RWPE2 (cell line): ENCODE measurements at regions not wholly inside any gene's neighbourhood (a gene's known extent, or its start where the extent isn't known, plus 50 kb on each side); places are given as distances from the start of the nearest gene placed in this dataset.

Experiments used
- ATAC-seq: fragments of 200-7000 bp; cut with Tn5 transposase; 3 replicates; pipeline ENCODE4 v1.9.1; 2021; ENCODE audit warnings: low read depth
- DNase-seq: peaks from one replicate; pipeline ENCODE4 v3.0.0-alpha.2; 2020; ENCODE audit warnings: low spot score
- H3K27ac ChIP-seq: fragments of 450-650 bp; 2 replicates; pipeline ENCODE4 v1.5.1; 2017; ENCODE audit warnings: mild to moderate bottlenecking; ENCODE audit not compliant: poor library complexity, severe bottlenecking
- H3K27me3 ChIP-seq: fragments of 250-450 bp; sonication (Bioruptor Pico); 2 replicates; pipeline ENCODE4 v1.5.1; 2021; ENCODE audit warnings: mild to moderate bottlenecking, moderate library complexity; ENCODE audit not compliant: insufficient read depth, poor library complexity, severe bottlenecking
- H3K36me3 ChIP-seq: fragments of 250-450 bp; sonication (Bioruptor Pico); 2 replicates; pipeline ENCODE4 v1.5.1; 2020; ENCODE audit warnings: low read depth, mild to moderate bottlenecking, moderate library complexity
- H3K4me1 ChIP-seq: fragments of 250-450 bp; sonication (Bioruptor Pico); 2 replicates; pipeline ENCODE4 v1.5.1; 2021; ENCODE audit warnings: mild to moderate bottlenecking, moderate library complexity; ENCODE audit not compliant: insufficient read depth, poor library complexity, severe bottlenecking
- H3K4me3 ChIP-seq: fragments of 250-450 bp; sonication (Bioruptor Pico); 2 replicates; pipeline ENCODE4 v1.5.1; 2021; ENCODE audit warnings: mild to moderate bottlenecking, moderate library complexity; ENCODE audit not compliant: severe bottlenecking
- H3K9me3 ChIP-seq: fragments of 250-450 bp; sonication (Bioruptor Pico); 2 replicates; pipeline ENCODE4 v1.5.1; 2021; ENCODE audit warnings: mild to moderate bottlenecking, moderate library complexity; ENCODE audit not compliant: severe bottlenecking
- TF ChIP-seq, protein P1 (sequence below): fragments of 450-650 bp; IDR thresholded peaks from one replicate; pipeline ENCODE4 v1.5.1; 2017; ENCODE audit warnings: mild to moderate bottlenecking, moderate library complexity; ENCODE audit not compliant: poor library complexity, severe bottlenecking

DNA sequence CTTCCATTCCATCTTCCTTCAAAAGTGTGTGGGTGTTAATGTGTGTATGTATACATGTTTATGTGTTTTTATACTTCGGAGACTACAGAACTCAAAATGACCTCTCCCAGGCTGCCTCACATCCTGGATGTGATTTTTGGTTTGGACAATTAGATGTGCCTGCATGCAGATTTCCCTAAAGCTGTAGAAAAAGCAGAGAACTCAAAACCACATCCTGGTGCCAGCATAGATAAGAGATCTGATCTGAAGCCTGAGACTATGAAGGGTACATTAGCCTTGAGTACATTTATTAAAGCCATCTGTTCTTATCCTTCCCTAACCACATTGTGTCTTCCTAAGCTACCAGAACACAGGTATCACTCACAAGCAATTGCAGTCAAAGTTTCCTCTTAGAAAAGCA lies 319.4 kb upstream of the RASGRP1 start:
- H3K27ac ChIP-seq: no peak overlapping the region
- peaks cover 9% of the 10 kb centered on the region for H3K4me1 ChIP-seq

DNA sequence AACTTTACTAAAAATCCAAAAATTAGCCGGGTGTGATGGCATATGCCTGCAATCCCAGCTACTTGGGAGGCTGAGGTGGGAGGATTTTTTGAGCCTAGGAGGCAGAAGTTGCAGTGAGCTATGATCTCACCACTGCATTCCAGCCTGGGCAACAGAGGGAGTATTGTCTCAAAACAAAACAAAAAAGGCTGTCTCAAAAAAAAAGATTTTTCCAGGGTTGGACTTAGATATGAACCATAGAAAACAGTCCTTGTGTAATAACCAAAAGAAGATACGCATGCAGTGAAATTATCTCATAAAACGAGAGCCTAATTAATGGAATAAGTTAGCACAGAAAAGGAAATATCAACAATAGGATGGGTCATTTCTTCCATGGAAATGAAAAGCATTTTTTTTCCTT lies 320.4 kb upstream of the RASGRP1 start:
- Histone ChIP-seq H3K4me3 (no peak overlapping the region), H3K27ac (no peak overlapping the region), H3K4me1 (peaks cover 9% of the 10 kb centered on the region), H3K36me3 (no peaks in the 10 kb centered on the region), H3K27me3 (no peaks in the 10 kb centered on the region), H3K9me3 (no peaks in the 10 kb centered on the region)
- ATAC-seq: no peak
- TF ChIP-seq, protein P1, sequence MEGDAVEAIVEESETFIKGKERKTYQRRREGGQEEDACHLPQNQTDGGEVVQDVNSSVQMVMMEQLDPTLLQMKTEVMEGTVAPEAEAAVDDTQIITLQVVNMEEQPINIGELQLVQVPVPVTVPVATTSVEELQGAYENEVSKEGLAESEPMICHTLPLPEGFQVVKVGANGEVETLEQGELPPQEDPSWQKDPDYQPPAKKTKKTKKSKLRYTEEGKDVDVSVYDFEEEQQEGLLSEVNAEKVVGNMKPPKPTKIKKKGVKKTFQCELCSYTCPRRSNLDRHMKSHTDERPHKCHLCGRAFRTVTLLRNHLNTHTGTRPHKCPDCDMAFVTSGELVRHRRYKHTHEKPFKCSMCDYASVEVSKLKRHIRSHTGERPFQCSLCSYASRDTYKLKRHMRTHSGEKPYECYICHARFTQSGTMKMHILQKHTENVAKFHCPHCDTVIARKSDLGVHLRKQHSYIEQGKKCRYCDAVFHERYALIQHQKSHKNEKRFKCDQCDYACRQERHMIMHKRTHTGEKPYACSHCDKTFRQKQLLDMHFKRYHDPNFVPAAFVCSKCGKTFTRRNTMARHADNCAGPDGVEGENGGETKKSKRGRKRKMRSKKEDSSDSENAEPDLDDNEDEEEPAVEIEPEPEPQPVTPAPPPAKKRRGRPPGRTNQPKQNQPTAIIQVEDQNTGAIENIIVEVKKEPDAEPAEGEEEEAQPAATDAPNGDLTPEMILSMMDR: no peak
- DNase-seq: no peak

More for the DNA sequence above, 319.4 kb upstream of the RASGRP1 start:
- Histone ChIP-seq H3K9me3 (no peaks in the 10 kb centered on the region), H3K27me3 (no peaks in the 10 kb centered on the region), H3K4me3 (no peak overlapping the region), H3K36me3 (no peaks in the 10 kb centered on the region)
- no peak for DNase-seq
- ATAC-seq: no peak
- TF ChIP-seq, protein P1: no peak

DNA sequence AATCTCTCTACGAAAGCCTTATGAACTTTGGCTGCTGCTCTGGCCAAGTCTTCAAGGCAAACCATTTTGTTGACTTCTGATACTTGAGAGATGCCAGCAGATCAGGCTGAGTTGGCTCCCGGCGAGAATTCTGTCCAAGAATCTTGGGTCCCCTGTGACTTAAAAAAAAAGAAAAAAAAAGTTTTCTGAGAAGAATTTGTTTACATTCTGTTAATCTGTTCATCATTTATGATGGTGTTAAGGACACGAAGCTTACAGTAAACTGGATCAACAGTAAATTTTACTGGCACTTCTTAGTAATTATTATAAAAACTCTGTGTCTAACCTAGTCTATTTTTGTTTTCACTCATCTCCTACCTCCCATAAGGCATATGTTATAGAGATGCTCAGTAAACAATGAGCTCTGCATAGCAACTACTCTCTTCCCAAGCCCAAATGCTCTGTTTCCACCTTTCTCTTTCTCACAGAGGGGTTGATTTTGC lies 320.9 kb upstream of the RASGRP1 start:
- H3K4me1 ChIP-seq: peaks cover 9% of the 10 kb centered on the region
- no peak for ATAC-seq
- no peak overlapping the region for H3K27ac ChIP-seq
- TF ChIP-seq, protein P1: no peak
- no peaks in the 10 kb centered on the region for H3K36me3 ChIP-seq
- no peaks in the 10 kb centered on the region for H3K27me3 ChIP-seq
- H3K4me3 ChIP-seq: no peak overlapping the region
- no peak for DNase-seq
- H3K9me3 ChIP-seq: no peaks in the 10 kb centered on the region

DNA sequence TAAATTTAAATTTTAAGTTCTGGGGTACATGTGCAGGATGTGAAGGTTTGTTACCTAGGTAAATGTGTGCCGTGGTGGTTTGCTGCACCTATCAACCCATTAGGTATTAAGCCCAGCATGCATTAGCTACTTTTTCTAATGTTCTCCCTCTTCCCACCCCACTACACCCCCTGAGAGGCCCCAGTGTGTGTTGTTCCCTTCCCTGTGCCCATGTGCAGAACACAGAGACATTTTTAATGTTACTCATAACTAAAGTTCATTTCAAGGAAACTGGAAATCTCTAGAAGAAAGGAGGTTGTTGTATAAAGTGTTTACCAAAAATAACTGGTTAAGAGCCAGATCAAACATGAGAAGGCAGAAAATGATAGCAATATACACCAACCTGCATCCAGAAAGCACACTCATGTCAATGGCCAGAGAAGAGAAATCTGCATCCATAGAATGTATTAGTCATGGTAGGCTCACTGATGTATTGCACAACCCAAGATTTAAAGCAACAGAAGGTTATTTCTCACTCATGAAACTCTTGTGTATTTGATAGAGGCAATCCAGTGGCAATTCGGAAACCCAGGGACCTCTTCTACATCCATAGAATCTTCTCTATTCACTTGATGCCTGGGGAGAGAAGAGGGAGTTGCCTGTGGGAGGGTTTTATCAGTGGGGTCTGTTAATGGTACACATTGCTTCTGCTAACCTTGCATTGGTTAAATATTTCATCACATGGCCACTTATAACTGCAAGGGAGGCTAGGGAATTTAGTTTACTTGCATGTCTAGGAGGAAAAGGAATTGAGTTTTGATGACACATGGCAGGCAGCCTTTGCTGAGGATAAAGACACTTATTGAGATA lies 321.9 kb upstream of the RASGRP1 start:
- Histone ChIP-seq H3K9me3 (no peaks in the 10 kb centered on the region), H3K27ac (peak overlapping the region; percentile 1), H3K4me1 (peaks cover 9% of the 10 kb centered on the region), H3K4me3 (no peak overlapping the region), H3K36me3 (no peaks in the 10 kb centered on the region), H3K27me3 (no peaks in the 10 kb centered on the region)
- DNase-seq (no peak), ATAC-seq (peak; percentile 98)
- TF ChIP-seq, protein P1: no peak

DNA sequence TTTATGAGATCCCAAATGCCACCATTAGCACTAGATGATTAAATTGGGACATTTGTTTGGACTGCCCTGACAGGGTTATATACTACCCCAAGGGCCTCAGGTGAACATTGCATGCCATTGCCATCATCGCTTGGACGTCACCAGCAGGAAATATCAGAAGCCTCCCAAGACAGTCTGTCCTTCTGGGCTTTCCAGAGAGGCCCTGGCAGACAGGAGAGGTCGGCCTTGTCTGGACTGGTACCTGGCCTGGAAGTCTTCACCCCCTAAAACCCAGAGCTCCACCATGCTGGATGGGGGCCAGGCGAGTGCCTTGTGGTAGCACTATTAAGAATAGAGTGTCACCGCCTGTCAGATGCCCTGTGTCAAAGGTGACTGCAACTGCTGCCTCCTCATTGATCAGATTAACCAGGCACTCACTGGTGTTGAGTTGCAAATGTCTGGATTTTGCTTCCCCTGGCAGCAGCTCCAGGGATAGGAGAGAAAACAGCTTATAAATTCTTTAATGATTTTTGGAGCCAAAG lies 324.1 kb upstream of the RASGRP1 start:
- ATAC-seq: no peak
- H3K4me3 ChIP-seq: no peak overlapping the region
- H3K27me3 ChIP-seq: no peaks in the 10 kb centered on the region
- no peaks in the 10 kb centered on the region for H3K36me3 ChIP-seq
- TF ChIP-seq, protein P1: no peak
- peaks cover 9% of the 10 kb centered on the region for H3K4me1 ChIP-seq
- no peaks in the 10 kb centered on the region for H3K9me3 ChIP-seq
- H3K27ac ChIP-seq: no peak overlapping the region
- no peak for DNase-seq
